ENCODE measurements at regions not wholly inside any gene's neighbourhood (a gene's known extent, or its start where the extent isn't known, plus 50 kb on each side); places are given as distances from the start of the nearest gene placed in this dataset.

GRCh38 chr2:151102226-151102625 is 159.4 kb downstream of the RBM43 start:
- no peak for TF ChIP-seq SPI1 (IDR thresholded peaks at IDR 0.05; ENCODE audit: borderline replicate concordance, low read depth)
- no peak for TF ChIP-seq CTCF (IDR thresholded peaks at IDR 0.05; ENCODE audit: insufficient read depth, low read length)
- no peak for TF ChIP-seq POLR2AphosphoS5 (IDR thresholded peaks at IDR 0.05; ENCODE audit: low read depth)
- no peak for TF ChIP-seq GABPA (IDR thresholded peaks at IDR 0.05; ENCODE audit: low read depth)
- TF ChIP-seq, protein P1, sequence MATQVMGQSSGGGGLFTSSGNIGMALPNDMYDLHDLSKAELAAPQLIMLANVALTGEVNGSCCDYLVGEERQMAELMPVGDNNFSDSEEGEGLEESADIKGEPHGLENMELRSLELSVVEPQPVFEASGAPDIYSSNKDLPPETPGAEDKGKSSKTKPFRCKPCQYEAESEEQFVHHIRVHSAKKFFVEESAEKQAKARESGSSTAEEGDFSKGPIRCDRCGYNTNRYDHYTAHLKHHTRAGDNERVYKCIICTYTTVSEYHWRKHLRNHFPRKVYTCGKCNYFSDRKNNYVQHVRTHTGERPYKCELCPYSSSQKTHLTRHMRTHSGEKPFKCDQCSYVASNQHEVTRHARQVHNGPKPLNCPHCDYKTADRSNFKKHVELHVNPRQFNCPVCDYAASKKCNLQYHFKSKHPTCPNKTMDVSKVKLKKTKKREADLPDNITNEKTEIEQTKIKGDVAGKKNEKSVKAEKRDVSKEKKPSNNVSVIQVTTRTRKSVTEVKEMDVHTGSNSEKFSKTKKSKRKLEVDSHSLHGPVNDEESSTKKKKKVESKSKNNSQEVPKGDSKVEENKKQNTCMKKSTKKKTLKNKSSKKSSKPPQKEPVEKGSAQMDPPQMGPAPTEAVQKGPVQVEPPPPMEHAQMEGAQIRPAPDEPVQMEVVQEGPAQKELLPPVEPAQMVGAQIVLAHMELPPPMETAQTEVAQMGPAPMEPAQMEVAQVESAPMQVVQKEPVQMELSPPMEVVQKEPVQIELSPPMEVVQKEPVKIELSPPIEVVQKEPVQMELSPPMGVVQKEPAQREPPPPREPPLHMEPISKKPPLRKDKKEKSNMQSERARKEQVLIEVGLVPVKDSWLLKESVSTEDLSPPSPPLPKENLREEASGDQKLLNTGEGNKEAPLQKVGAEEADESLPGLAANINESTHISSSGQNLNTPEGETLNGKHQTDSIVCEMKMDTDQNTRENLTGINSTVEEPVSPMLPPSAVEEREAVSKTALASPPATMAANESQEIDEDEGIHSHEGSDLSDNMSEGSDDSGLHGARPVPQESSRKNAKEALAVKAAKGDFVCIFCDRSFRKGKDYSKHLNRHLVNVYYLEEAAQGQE (IDR thresholded peaks at IDR 0.05; ENCODE audit: insufficient replicate concordance, low read depth): no peak
- DNase-seq (ENCODE audit: low read depth in 1 of 2, low spot score in 1 of 2): no peak
- no peaks in the 10 kb centered on the region for H3K27me3 ChIP-seq (ENCODE audit: insufficient read depth, poor library complexity, severe bottlenecking)
- H3K27ac ChIP-seq (replicated peaks): no peak overlapping the region
- no peak overlapping the region for H3K4me3 ChIP-seq (replicated peaks; ENCODE audit: insufficient read depth, low read length)

- TF ChIP-seq SPI1 (IDR thresholded peaks at IDR 0.05; ENCODE audit: borderline replicate concordance, low read depth): no peak
- no peak for TF ChIP-seq CTCF (IDR thresholded peaks at IDR 0.05; ENCODE audit: insufficient read depth, low read length)
- TF ChIP-seq POLR2AphosphoS5 (IDR thresholded peaks at IDR 0.05; ENCODE audit: low read depth): no peak
- TF ChIP-seq, protein P1 (IDR thresholded peaks at IDR 0.05; ENCODE audit: insufficient replicate concordance, low read depth): no peak
- TF ChIP-seq GABPA (IDR thresholded peaks at IDR 0.05; ENCODE audit: low read depth): no peak
- Histone ChIP-seq H3K4me3 (replicated peaks; ENCODE audit: insufficient read depth, low read length) (no peak overlapping the region), H3K27me3 (ENCODE audit: insufficient read depth, poor library complexity, severe bottlenecking) (no peaks in the 10 kb centered on the region), H3K27ac (replicated peaks) (no peak overlapping the region)
- DNase-seq (ENCODE audit: low read depth in 1 of 2, low spot score in 1 of 2): no peak
Measured at GRCh38 chr2:151098841-151099240, 162.8 kb downstream of the RBM43 start.

DNA sequence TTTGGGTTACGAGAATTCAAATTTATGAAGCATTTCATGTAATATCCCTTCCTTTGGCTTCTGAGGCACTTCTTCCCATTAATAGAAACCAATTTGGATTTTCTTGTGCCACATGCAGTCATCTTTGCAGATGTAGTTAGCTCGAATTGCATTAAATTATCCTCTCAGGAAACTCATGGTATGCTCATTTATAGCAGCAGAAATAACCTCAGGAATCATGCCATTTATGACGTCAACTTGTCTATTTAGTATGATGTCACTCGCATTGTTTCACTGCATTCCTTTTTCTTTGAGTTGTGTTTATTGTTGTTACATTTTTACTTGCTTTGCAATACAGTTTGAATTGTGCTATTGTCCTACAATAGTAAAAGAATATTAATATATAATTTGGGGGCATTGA is 163.8 kb downstream of the RBM43 start:
- Histone ChIP-seq H3K27ac (replicated peaks) (no peak overlapping the region), H3K4me3 (replicated peaks; ENCODE audit: insufficient read depth, low read length) (no peak overlapping the region), H3K27me3 (ENCODE audit: insufficient read depth, poor library complexity, severe bottlenecking) (no peaks in the 10 kb centered on the region)
- TF ChIP-seq, protein P1 (IDR thresholded peaks at IDR 0.05; ENCODE audit: insufficient replicate concordance, low read depth): no peak
- TF ChIP-seq GABPA (IDR thresholded peaks at IDR 0.05; ENCODE audit: low read depth): no peak
- no peak for TF ChIP-seq CTCF (IDR thresholded peaks at IDR 0.05; ENCODE audit: insufficient read depth, low read length)
- no peak for TF ChIP-seq POLR2AphosphoS5 (IDR thresholded peaks at IDR 0.05; ENCODE audit: low read depth)
- TF ChIP-seq SPI1 (IDR thresholded peaks at IDR 0.05; ENCODE audit: borderline replicate concordance, low read depth): no peak
- DNase-seq (ENCODE audit: low read depth in 1 of 2, low spot score in 1 of 2): no peak
